DMS153 (cell line): ENCODE measurements at regions not wholly inside any gene's neighbourhood (a gene's known extent, or its start where the extent isn't known, plus 50 kb on each side); places are given as distances from the start of the nearest gene placed in this dataset.
"Not testable (repeated sequence)": the region's sequence is repeated elsewhere in the genome, so short reads cannot be mapped to it uniquely, and the experiment has no call there.

Experiments used
- DNase-seq: peaks from one replicate; lab custom pipeline; 2025; lab: John Stamatoyannopoulos, UW

DNA sequence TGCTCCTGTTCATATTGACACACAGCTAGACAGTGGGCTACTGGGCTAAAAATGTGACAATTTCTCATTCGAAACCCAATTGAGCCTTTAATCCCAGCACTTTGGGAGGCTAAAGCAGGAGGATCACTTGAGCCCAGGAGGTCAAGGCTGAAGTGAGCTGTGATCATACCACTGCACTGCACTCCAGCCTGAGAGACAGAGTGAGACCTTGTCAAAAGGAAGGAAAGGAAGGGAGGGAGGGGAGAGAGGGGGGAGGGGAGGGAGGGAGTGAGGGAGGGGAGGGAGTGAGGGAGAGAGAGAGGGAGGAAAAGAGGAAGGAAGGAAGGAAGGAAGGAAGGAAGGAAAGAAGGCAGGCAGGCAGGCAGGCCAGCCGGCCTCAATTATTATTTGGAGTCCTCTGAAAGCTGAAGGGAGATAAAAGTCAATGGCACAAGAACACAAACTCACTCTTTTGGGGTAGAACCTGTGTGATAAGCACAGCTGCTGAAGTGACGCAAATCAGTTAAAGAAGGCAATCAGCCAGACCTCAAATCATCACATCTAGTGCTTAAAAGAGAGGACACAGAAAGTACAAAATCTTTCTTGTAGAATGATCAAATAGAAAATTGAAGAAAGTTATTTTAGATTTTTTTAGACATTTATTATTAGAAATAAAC is 98.1 kb downstream of the CCDC71L start:
- DNase-seq = no peak

DNA sequence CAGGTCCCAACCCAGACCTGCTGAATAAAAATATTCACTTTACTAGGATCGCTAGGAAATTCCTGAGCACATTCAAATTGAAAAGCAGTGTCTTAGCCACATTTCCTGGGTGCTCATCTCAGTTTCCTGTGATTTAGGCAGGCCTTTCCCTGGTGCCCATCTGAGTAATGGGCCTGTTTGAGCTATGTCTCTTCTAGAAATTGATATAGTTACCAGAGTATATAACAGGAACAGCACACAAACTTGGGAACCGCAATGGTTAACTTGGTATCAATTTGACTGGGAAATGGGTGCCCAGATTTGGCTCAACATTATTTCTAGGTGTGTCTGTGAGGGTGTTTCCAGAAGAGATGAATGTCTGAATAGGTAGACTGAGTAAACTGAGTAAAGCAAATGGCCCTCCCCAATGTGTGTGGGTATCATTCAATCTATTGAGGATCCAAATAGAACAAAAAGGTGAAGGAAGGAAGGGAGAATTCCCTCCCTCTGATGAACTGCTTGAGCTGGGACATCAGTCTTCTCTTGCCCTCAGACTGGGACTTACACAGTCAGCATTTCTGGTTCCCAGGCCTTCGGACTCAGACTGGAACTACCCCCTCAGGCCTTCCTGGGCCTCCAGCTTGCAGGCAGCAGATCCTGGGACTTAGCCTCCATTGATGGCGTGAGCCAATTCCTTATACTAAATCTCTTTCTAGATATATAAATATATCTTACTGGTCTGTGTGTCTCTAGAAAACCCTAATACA is 99.1 kb downstream of the CCDC71L start:
- no peak for DNase-seq

DNA sequence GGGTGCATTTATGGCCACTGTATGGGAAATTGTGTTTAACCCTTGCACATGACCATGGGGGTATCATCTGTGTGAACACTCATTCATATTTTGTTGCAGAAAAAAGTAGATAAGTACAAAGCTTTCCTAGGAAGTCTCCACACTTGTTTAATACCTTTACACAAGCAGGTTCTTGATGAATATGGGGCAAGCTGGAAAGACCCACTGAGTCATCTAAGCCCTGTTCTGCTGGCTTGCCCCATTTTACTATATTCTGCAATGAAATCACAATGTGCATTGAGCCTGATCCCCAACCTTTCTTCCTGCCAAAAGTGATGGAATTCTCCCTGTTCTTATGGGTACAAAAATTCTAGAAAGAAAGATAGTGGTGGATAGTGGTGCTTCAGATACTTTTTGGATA is 99.8 kb downstream of the CCDC71L start:
- DNase-seq = no peak

DNA sequence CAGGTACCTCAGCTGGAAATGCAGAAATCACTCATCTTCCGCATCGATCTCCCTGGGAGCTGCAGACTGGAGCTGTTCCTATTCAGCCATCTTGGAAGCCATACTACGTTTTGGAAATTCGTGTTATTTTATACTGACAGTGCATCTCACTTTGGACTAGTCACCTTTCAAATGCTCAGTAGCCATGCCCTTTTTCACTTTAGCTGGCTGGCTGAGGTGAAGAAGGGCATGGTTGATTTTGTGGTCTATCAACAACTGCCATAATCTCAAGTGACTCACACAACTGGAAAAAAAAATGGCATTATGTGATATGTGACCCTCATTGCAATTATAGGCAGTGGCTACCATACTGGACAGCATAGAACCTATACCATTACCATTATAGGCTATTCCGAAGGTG is 100.5 kb downstream of the CCDC71L start:
- DNase-seq = no peak

DNA sequence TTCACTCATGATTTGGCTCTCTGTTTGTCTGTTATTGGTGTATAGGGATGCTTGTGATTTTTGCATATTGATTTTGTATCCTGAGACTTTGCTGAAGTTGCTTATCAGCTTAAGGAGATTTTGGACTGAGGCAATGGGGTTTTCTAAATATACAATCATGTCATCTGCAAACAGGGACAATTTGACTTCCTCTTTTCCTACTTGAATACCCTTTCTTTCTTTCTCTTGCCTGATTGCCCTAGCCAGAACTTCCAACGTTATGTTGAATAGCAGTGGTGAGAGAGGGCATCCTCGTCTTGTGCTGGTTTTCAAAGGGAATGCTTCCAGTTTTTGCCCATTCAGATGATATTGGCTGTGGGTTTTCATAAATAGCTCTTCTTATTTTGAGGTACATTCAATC is 104.7 kb downstream of the CCDC71L start:
- DNase-seq = not testable (repeated sequence)

DNA sequence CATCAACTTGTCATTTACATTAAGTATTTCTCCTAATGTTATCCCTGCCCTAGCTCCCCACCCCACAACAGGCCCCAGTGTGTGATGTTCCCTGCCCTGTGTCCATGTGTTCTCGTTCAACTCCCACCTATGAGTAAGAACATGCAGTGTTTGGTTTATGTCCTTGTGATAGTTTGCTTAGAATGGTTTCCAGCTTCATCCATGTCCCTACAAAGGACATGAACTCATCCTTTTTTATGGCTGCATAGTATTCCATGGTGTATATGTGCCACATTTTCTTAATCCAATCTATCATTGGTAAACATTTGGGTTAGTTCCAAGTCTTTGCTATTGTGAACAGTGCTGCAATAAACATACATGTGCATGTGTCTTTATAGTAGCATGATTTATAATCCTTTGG is 106.3 kb downstream of the CCDC71L start:
- DNase-seq = not testable (repeated sequence)

DNA sequence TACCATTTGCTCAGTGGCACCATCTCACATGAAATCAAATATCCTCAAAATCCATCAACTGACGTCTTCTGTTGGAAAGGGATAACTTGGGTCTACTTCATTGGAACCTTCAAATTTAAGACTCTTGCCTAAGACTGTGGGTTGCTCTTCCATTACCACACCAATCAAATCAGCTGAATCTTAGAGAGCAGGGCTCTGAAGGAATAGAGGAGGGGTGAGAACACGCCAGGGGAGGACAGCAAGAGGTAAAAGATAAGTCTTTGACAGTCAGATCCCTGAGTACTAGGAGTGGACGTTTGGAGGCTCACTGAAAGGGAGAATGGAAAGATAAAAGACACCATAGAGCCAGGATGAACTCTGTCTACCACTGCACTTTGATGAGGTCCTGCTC is 107.5 kb downstream of the CCDC71L start:
- no peak for DNase-seq

DNA sequence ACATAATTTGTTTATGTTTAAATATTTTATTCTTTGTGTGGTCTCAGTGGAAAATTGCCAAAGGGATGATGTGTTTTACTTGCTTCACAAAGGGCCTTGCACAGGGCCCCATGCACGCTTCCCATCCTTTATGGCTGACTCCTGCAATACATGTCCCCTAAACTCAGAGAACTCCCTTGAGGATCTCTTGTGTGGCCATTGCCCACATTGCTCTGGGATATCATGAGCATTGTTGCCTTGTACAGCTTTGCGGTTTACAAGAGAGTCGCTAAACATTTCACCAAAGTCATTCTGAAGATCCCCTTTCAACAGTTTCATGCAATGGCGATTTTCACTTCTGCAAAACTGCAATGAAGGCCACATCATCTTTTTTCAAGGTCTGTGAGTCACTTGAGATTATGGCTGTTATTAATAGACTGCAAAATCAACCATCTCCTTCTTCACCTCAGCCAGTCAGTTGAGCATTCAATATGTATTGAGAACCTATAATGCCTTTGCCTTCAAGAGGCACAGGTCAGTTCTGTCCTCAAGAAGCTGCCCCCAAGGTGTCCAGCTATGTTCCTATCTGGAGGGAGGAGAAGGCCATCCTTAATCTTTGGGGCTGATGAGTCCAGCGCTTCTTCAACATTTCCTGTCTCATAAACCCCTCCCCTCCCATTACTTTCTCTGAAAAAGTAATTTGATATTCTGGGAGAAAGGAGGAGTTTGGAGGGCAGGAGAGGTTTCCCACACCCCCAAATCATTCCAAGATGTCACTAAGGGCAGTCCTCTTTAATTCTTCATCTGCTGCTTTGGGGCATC is 108.1 kb downstream of the CCDC71L start:
- DNase-seq = no peak

DNA sequence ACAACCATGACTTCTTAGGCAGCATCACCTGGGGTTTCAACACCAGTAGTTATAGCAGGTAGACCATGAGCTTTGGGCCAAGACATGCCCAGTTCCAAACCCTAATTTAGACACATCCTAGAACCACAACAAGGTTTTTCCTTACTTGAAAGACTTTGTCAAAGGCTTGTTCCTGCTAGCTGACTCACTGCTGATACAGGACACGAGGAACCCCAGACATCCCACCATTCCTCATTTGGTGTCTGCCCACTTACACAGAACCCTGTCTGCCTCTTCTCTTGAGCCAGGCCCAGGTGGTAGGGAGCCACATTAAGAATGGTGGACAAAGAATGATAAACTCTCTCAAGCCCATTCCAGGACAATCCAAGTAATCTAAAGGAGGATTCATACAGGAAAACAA is 109.0 kb downstream of the CCDC71L start:
- no peak for DNase-seq

DNA sequence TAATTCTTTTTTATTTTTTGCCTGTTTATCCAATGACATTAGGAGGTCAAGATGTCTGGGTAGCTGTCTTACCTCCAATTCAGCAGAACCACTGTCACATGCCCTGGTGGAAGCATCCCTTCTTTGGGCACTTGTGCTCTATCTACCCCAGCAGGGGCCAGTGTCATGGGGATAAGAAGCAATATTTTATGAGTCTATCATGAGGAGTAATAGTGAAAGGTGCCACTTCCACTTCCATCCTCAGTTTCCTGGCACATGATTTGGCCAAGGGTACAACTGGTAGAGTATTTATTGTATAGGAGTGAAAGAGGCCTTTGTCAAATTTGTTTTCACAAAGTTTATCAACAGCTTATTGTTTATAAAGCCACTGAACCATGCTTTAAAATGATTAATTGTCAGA is 112.5 kb downstream of the CCDC71L start:
- no peak for DNase-seq

DNA sequence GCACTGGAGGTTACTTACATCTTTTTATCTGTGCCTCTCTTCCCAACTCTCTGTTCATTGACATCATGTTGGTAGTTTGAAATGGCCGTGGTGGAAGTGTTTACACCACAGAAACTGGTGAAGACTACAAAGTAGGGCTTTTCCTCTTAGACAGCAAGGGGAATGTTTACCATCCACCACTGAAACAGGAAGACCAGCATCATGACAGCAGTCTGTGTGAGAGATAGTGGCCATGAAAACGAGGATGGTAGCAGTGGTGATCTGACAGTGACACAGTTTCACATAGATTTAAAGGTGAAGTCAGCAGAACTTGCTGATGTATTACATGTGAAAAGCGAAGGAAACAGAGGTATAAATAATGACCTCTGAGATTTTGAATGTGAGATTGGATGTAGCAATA is 115.7 kb downstream of the CCDC71L start:
- DNase-seq = no peak

DNA sequence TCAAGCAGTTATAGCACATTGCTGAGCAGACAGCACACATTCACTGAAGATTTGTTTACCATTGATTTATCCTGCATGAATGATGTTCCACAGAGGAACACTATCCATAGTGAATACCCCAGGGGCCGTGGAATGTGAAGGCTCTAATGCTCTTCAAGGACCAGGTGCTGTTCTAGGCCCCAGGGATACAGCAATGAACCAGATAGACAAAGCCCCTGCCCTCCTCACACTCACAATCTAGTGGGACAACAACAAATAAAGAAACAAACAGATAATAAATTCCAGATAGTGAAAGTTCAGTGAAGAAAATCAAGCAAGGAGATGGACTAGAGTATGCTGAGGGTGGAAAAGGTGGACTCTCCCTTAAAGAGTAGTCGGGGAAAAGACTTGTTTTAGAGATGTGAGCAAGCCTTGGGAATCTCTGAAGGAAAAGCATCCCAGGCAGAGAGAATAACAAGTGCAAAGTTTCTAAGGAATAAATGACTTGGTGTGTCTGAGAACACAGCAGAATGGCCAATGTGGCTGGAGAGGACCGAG is 117.7 kb downstream of the CCDC71L start:
- DNase-seq = no peak

DNA sequence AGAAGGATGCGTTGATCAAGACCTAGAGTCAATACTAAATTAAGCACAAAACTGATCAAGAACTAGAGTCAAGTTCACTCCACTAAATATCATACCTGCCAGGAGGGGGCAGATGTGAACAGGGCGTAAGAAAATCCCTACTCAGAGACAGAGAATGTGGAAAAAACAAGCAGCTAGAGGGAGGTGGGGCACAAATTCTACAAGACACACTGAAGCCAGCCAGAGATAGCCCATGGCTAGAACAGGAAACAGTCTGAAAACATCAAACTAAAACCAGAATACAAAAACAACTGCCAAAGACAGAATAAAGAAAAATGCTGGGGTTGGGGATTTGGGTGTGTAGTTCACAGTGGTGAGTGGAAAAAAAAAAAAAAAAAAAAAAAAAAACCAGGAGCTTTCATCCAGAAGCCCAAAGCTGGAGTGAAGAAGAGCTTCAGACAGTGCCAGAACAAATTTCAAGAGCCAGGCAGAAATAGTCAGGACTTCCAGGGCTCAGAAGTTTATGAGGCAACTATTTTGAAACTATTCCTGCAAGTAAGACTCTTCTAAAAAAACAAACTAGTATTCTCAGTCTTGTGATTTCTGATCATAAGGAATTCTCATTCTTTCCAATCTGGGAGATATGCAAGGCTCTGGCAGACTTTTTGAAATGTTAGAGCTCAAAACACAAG is 118.3 kb downstream of the CCDC71L start:
- DNase-seq = peak; percentile 73

DNA sequence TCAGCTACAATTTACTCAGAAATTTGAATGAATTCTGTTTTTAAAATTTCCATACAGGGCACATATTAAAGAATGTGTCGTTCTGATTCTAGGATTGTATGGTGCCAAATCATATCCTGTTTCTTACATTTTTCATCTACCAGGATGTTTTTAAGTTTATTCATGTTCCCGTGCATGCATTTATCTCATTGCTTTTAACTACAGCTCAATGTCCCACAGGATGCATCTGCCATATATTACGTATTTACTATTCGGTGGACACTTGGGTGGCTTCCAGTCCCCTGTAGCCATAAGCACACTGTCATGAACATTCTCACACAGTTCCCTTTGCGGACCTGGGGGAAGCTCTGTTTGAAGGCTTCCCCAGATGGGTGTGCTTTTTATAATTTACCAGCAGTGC is 122.3 kb downstream of the CCDC71L start:
- DNase-seq = no peak

DNA sequence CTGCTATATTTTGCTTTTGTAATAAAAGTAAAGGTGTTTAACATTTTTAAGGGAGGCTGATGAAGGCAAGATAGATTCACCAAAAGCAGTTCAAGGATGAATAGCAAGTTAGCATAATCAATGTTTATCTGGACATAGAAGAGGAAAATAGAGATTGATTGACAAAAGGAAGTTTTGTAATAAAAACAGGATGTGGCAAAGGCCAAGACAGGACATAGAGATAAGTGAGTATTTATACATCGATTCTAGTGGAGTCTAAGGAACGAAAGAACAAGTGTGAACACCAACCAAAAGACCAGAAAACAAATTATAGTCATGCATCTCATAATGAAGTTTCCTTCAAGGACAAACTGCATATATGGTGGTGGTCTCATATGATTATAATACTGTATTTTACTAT is 123.8 kb downstream of the CCDC71L start:
- no peak for DNase-seq

DNA sequence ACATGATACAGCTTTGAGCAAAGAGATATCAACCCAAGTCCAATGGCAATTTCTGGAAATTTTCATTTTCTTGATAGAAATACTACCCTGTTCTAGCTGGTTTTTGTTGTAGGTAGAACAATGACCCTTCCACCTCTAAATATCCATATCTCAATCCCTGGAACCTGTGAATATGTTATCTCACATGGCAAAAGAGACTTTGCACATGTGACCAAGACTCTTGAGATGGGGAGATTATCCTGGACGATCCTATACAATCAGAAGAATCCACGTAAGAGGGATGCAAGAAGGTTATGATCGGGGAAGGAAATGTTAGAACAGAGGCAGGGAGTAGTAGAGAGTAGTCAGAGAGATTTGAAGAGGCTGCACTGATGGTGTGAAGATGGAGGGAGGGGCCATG is 124.9 kb downstream of the CCDC71L start:
- no peak for DNase-seq

DNA sequence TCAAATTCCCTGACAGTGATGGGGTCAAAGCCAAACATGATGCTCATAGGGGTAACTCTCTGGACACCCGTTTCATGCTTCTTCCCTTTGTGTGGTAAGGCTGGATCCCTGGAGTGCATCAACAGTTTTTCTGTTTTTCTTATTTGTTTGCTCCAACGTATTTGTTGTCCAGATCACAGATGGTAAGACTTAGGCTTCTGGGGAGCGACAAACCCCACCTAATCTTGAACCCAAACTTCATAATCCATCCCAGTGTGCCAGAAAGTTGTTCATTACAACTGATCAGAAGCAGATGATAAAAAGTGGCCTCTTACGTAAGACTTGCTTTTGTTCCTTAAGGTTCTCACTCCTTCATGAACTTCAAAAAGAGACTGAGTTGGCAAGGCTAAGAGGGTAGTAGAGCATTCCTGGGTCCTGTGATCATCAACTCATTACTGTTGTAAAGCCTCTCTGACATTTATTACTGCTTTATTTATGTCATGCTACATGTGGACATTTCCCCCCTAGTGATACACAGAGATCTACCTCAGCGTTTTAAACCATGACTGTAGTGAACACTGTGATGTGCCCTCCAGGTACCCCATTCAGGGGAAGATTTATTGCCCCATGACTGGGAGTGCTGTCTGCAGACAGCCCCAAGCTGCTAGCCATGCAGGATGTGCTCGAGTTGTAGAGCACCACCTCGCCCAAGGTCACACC is 125.6 kb downstream of the CCDC71L start:
- DNase-seq = no peak

DNA sequence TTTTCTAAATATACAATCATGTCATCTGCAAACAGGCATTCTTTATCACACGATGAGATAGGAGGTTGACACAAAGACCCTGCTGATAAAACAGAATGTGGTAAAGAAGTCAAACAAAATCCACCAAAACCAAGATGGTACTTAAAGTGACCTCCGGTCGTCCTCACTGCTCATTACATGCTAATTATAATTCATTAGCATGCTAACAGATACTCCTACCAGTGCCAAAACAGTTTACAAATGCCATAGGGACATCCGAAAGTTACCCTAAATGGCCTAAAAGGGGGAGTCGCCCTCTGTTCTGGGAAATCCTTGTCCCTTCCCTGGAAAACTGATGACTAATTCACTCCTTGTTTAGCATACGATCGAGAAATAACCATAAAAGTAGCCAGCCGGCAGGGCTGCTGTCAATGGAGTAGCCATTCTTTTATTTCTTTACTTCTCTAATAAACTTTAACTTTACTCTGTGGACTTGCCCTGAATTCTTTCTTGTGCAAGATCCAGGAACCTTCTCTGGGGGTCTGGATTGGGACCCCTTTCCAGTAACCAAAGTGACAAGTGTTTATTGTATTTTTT is 126.6 kb downstream of the CCDC71L start:
- no peak for DNase-seq

DNA sequence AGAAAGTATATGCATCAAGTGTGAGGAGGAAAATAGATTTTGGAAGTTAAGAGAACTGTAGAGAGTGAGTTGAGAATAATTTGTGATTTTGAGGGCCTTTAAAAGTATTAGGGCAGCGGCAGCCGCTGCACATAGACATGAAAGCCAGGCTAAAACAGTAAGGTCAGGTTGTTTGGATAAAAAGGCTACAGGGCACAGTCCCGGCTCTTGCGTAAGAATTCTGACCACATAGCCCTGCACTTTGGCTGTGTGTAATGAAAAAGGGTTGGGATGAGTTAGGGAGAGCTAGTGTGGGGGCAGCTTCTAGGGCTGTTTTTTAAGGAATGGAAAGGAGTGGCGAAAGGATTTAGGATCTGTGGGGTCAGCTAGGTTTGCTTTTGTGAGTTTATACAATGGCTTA is 130.8 kb downstream of the CCDC71L start:
- not testable (repeated sequence) for DNase-seq

DNA sequence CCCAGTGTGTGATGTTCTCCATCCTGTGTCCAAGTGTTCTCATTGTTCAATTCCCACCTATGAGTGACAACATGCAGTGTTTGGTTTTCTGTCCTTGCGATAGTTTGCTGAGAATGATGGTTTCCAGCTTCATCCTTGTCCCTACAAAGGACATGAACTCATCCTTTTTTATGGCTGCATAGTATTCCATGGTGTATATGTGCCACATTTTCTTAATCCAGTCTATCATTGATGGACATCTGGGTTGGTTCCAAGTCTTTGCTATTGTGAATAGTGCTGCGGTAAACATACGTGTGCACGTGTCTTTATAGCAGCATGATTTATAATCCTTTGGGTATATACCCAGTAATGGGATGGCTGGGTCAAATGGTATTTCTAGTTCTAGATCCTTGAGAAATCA is 134.3 kb downstream of the CCDC71L start:
- not testable (repeated sequence) for DNase-seq

DNA sequence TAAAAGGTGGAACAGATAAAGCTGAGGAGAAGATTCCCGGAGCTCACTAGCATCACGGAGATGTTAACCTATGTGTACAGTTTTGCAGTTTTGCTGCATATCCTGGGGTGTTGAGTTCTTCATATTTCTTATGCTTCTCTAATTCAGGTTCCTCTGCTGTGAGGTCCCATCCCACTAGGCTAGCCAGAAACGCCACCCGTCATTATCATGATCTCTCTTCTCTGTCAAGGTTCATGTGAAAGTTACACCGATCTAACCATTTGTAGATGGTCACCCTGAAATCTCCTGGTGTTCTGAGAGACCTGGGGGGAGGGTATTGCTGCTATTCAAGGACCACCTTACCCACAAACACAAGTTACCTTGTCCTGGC is 136.3 kb downstream of the CCDC71L start:
- no peak for DNase-seq
